ENCODE measurements at regions not wholly inside any gene's neighbourhood (a gene's known extent, or its start where the extent isn't known, plus 50 kb on each side); places are given as distances from the start of the nearest gene placed in this dataset.
"Not testable (repeated sequence)": the region's sequence is repeated elsewhere in the genome, so short reads cannot be mapped to it uniquely, and the experiment has no call there.

GRCh38 chr3:69688400-69688799, 50.9 kb upstream of the MITF start:
- DNase-seq (ENCODE audit: low spot score): no peak

- DNase-seq (ENCODE audit: low spot score): no peak
Observed at GRCh38 chr3:69687641-69688040, 51.6 kb upstream of the MITF start.

DNA sequence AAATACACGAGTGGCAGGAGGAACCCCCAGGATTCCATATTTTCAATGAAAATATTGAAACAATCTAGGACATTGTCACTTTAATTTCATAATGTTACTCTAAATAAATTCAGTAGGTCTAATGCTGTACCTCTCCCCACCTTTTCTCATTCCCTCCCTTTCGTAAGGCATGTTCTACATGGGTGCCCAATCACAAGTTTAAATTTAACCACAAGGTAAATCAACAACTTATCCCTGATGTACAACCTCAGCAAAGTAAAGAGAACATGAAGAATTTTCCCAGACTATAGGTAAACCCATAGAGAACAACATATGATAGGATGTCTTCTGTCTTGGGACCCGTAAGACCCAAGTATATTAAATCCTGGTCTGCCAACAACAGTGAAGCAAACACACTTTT, 53.2 kb upstream of the MITF start:
- no peak for DNase-seq (ENCODE audit: low spot score)

DNA sequence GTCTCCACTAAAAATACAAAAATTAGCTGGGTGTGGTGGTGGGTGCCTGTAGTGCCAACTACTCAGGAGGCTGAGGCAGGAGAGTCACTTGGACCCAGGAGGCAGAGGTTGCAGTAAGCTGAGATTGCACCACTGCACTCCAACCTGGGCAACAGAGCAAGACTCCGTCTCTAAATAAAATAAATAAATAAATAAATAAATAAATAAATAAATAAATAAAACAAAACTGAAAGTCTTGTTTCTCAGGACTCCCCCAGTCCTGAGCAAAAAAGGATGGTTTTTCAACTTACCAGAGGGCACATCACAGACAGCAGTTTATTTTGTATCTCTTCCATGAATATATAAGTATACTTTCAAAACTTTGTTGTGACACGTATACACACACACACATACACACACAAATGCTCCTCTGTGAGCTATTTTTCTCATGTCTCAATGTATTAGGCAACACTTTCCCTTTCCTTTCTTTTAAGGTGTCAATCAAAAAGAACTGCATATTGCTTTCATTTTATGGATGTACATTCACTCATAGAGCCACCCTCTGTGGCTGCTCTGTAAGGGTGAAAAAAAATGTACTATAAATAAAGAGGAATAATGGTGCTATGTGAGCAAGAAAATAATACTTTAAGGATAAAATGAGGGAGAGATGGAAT, 54.8 kb upstream of the MITF start:
- DNase-seq (ENCODE audit: low spot score): no peak

- no peak for DNase-seq (ENCODE audit: low spot score)
Observed at GRCh38 chr3:69683082-69683806, 56.0 kb upstream of the MITF start.

- DNase-seq (ENCODE audit: low spot score): not testable (repeated sequence)
Observed at GRCh38 chr3:69677456-69677855, 61.8 kb upstream of the MITF start.

GRCh38 chr3:69675786-69676530, 63.3 kb upstream of the MITF start:
- DNase-seq (ENCODE audit: low spot score): no peak

DNA sequence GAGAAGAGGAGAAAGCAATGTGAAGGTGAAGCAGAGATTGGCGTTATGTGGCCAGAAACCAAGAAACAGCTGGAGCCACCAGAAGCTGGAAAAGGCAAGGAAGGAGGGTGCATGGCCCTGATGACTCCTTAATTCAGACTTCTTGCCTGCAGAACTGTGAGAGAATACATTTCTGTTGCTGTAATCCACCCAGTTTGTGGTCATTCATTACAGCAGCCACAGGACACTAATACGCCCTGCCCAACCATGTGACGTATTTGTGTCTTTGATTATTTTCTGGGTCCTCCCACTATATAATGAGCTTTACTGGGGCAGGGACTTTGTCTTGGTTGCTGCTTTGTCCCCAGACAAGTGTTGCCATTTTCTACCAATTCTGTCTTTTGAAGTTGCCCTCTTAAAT, 64.5 kb upstream of the MITF start:
- no peak for DNase-seq (ENCODE audit: low spot score)

GRCh38 chr3:69671082-69671952, 67.9 kb upstream of the MITF start:
- no peak for DNase-seq (ENCODE audit: low spot score)

DNA sequence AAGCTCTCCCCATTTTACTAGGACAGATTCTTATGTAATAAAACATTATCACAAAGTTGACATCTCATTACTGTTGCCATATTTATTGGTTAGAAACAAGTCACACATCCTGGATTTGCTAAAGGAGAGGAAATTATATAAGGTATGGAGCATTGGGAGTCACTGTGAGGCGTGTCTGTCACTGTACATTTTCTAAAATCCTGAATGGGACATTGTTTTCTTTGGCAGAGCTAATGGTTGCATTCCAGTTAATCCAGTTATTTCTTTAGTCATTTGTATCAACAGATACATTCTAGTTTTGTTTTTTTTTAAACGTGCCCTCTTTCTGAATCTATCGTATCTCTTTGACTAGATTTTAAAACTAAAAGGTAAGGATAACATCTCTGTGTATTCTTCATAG, 70.2 kb upstream of the MITF start:
- no peak for DNase-seq (ENCODE audit: low spot score)

- DNase-seq (ENCODE audit: low spot score): no peak
Observed at GRCh38 chr3:69665026-69665737, 74.1 kb upstream of the MITF start.

GRCh38 chr3:69660631-69661030, 78.6 kb upstream of the MITF start:
- no peak for DNase-seq (ENCODE audit: low spot score)

DNA sequence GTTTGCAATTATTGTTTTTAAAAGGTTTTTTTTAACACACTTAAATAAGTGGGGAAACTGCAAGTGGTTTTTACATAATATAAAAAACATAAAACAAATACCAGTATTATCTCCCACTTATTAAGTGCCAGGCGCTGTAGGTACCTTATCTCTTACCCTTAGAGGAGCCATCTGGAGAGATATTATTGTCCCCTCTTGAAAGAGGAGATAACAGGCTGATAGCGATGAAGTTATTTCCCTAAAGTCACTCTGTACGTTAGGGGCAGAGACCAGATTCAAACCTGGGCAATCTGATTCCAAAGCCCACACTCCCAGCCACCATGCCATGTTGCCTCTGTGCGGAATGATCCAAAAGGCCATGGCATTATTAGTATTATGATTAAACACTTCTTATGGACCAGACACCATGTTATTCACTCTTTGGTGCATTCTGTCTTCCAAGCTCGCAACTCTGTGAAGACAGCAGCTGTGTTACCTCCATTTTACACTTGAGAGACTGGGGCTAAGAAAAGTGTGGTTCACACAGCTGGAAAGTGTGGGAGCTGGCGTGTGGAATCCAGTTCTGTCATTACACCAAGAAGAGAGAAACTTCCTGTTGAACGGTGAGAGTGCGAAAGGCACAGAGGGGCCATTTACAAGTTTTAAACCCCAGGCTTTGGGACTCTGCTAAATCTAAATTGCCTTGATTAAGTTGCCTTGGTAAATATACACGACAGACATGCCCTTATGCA, 79.9 kb upstream of the MITF start:
- no peak for DNase-seq (ENCODE audit: low spot score)

- no peak for DNase-seq (ENCODE audit: low spot score)
Observed at GRCh38 chr3:69658514-69659140, 80.6 kb upstream of the MITF start.

DNA sequence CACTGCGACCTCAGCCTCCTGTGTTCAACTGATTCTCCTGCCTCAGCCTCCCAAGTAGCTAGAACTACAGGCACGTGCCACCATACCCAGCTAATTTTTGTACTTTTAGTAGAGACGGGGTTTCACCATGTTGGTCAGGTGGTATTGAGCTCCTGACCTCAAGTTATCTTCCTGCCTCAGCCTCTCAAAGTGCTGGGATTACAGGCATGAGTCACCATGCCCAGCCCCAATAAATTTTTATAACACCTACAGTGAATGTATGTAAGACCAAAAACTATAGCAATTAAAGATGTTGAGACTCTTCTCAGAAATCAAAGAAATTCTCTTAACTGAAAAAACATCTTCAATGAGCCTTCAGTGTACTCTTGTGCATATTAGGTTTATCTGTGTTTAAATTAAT, 82.2 kb upstream of the MITF start:
- DNase-seq (ENCODE audit: low spot score): not testable (repeated sequence)

DNA sequence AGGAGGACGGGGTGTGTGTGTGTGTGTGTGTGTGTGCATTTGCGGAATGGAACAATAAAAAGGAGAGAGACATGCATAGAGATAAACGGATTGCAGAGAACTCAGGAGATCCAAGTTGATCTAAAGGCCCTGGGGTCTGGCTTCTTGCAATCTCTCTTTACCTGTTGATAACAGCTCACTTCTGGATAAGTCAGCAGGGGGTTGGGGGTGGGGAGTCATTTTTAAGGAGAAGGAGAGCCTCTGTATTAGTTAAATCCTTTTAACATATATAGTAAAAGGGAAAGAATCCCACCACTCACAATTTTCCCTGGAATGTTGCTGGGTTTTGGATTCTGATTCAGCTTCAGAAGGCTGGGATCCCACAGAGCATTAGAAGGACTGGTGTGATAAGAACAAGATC, 87.5 kb upstream of the MITF start:
- DNase-seq (ENCODE audit: low spot score): no peak

DNA sequence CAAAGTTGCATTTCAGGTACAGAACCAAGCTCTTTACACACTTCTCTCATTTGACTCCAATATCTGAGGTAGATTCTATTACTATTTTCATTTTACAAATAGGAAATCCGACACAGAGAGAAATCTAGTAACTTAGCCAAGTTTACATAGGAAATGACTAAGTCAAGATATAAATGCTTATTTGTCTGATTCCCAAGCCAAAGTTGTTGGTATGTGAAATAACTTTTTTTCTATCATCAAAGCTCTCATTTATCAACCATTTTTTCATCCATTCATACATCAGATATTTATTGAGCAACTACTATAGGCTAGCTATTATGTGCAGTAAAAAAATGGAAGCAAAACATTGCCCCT, 89.2 kb upstream of the MITF start:
- DNase-seq (ENCODE audit: low spot score): no peak

DNA sequence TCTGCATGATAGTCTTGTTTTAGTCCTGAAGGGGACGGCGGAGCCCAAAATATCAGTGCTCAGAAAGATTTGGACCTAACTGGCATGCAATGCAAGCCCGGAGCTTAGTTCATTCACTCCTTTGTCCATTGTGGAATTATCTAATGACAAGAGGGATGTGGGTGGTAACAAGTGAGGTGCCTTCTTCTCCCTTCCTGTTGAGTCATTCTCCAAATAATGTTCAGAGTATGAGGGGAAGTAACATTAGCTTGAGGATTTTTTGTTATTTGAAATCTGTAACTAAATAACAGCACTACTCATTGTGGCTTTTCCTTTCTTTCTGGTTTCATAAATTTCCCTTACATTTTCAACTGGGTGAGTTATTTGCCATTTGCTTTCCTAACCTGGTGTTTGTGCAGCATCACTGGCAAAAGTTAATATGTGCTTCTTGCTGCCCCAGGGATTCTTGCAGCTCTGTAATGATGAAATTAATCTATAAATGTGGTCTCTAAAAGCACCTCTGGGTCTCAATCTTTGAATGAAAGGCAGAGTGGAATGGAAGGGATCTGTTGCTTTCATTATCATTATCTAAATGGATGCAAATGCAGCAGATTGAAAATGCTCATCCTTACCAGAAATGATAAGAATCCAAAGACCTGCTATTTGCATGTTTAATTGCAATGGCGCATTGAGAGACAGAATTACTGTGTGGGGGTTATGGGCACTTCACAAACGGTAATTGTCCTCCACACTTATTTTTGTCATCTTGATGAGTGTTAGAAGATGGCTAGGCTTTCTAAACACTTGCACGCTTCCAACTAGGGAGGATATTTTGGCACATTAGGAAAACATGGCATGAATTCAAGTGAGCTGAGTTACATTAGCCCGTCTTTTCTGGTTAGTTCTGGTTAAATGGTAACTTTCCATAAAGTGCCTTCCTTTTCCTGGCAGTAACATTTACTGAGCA, 89.9 kb upstream of the MITF start:
- no peak for DNase-seq (ENCODE audit: low spot score)

DNA sequence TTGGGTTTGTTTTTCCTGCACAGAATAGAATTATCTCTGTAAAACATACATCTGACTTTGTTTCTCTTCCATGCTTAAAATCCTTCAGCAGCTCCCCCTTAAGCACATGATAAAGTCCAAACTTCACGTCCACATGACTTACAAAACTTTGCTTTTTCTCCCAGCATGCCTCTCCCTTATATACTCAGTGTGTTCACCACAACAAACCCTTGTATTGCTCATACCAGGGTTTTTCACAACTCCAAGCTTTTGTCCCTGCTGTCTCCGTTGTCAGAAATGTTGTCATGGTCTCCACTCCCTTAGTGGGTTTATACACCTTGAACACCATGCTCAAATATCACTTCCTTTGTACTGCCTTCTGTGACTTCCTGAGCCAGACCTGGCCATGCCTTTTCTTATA, 91.1 kb upstream of the MITF start:
- no peak for DNase-seq (ENCODE audit: low spot score)
